Subcutaneous abdominal adipose tissue (tissue), 5 donors: ENCODE measurements at regions not wholly inside any gene's neighbourhood (a gene's known extent, or its start where the extent isn't known, plus 50 kb on each side); places are given as distances from the start of the nearest gene placed in this dataset.

Experiments used
- H3K27ac ChIP-seq: one replicate; pipeline ENCODE4 v1.7.0; 2013; ENCODE audit warnings: low read depth, mild to moderate bottlenecking, inconsistent platforms, low read length, moderate library complexity
- H3K27me3 ChIP-seq, 5 donors: one replicate each; pipeline ENCODE4 v1.7.0; 2013; ENCODE audit warnings: low read length in 5 of 5, inconsistent platforms in 1 of 5; ENCODE audit not compliant: control insufficient read depth in 5 of 5, insufficient read depth in 4 of 5
- H3K36me3 ChIP-seq, 5 donors: one replicate each; pipeline ENCODE4 v1.7.0; 2013; ENCODE audit warnings: low read length in 5 of 5; ENCODE audit not compliant: control insufficient read depth in 5 of 5, insufficient read depth in 5 of 5
- H3K4me1 ChIP-seq, 5 donors: one replicate each; pipeline ENCODE4 v1.7.0; 2013; ENCODE audit warnings: low read length in 5 of 5, mild to moderate bottlenecking in 3 of 5, moderate library complexity in 1 of 5; ENCODE audit not compliant: control insufficient read depth in 5 of 5, insufficient read depth in 5 of 5
- H3K4me3 ChIP-seq, 5 donors: one replicate each; pipeline ENCODE4 v1.7.0; 2013; ENCODE audit warnings: low read length in 5 of 5, low read depth in 1 of 5
- H3K9ac ChIP-seq, 5 donors: one replicate each; pipeline ENCODE4 v1.7.0; 2013; ENCODE audit warnings: low read length in 5 of 5, mild to moderate bottlenecking in 4 of 5, moderate library complexity in 3 of 5
- H3K9me3 ChIP-seq, 5 donors: one replicate each; pipeline ENCODE4 v1.7.0; 2013; ENCODE audit warnings: low read length in 5 of 5; ENCODE audit not compliant: control insufficient read depth in 5 of 5
- donor health status: healthy.
- donor health status: healthy.
- donor health status: healthy.
- donor health status: healthy.
- donor health status: healthy.

GRCh38 chr1:21341022-21341421 lies 50.8 kb upstream of the ECE1 start:
- no peaks in the 10 kb centered on the region for H3K27me3 ChIP-seq
- peaks cover 0 to 3% (median 0%) of the 10 kb centered on the region in 5 donors for H3K36me3 ChIP-seq
- peak overlapping the region; percentile 72 for H3K27ac ChIP-seq
- no peak overlapping the region for H3K4me3 ChIP-seq
- peak overlapping the region in 1 of 5 donors; percentile 32 for H3K9ac ChIP-seq
- H3K9me3 ChIP-seq: no peaks in the 10 kb centered on the region
- peaks cover 38 to 92% (median 88%) of the 10 kb centered on the region in 5 donors for H3K4me1 ChIP-seq

GRCh38 chr1:21340230-21340945 lies 50.1 kb upstream of the ECE1 start:
- Histone ChIP-seq H3K4me3 (no peak overlapping the region), H3K9ac (no peak overlapping the region), H3K4me1 (peaks cover 42 to 94% (median 89%) of the 10 kb centered on the region in 5 donors)

More at GRCh38 chr1:21340230-21340945, 50.1 kb upstream of the ECE1 start:
- H3K27me3 ChIP-seq: no peaks in the 10 kb centered on the region
- peaks cover 0 to 3% (median 0%) of the 10 kb centered on the region in 5 donors for H3K36me3 ChIP-seq
- peak overlapping the region; percentile 89 for H3K27ac ChIP-seq
- H3K9me3 ChIP-seq: no peaks in the 10 kb centered on the region
